ENCODE measurements at regions not wholly inside any gene's neighbourhood (a gene's known extent, or its start where the extent isn't known, plus 50 kb on each side); places are given as distances from the start of the nearest gene placed in this dataset.

DNA sequence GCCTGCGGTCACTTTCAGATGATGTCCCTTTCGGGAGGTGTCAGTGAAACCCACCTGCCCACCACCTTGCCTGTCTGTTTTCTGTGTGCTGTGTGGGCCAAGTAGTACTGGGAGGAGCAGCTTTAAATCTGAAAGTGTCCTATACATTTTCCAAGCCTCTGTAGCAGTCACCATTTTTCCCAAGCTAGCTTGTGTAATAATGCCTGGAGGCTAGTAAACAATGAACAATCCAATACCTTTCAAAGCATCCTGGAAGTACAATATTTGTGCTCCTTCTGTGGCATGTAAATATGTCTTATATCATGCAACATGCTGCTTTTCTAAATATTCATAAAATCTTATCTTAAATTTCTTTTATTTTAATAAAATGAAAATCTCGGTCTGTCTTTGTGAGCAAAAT, 111.6 kb upstream of the C1GALT1C1 start:
- TF ChIP-seq NR3C1 (IDR thresholded peaks at IDR 0.05) = no peak
- no peak for TF ChIP-seq CTCF (IDR thresholded peaks at IDR 0.05)

All from A549 (cell line).